Renal cortical epithelial cell (primary cell): ENCODE measurements at regions not wholly inside any gene's neighbourhood (a gene's known extent, or its start where the extent isn't known, plus 50 kb on each side); places are given as distances from the start of the nearest gene placed in this dataset.
"Not testable (repeated sequence)": the region's sequence is repeated elsewhere in the genome, so short reads cannot be mapped to it uniquely, and the experiment has no call there.

Source experiments
- DNase-seq: peaks from one replicate; pipeline ENCODE4 v3.0.0-alpha.2; 2011; ENCODE audit warnings: low read depth

GRCh38 chr3:165716592-165716991 lies 120.6 kb downstream of the BCHE start:
- no peak for DNase-seq

DNA sequence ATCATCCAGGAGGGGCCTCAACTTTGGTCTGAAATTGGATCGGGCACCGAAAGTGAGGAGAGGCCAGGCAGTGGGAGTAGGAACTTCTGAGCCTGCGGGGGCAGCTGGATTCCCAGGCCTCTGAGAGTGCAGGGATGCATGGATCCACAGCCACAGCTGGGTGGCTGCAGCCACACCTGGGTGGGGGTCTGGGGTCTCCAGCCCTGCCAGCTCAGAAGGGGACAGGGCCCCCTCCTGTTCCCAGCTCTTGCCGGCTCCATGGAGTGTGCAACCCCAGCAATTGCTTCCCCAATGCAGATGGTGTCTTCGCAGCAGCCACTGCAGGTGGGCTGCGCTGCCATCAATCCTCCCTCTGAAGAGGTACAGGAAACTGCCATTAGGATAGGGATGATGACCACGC lies 123.7 kb downstream of the BCHE start:
- no peak for DNase-seq

GRCh38 chr3:165712382-165712781 lies 124.8 kb downstream of the BCHE start:
- no peak for DNase-seq

- DNase-seq = no peak
These were observed 139.3 kb downstream of the BCHE start for GRCh38 chr3:165697910-165698309.

- peak; percentile 11 for DNase-seq
These were observed 140.7 kb downstream of the BCHE start for GRCh38 chr3:165696496-165696895.

DNA sequence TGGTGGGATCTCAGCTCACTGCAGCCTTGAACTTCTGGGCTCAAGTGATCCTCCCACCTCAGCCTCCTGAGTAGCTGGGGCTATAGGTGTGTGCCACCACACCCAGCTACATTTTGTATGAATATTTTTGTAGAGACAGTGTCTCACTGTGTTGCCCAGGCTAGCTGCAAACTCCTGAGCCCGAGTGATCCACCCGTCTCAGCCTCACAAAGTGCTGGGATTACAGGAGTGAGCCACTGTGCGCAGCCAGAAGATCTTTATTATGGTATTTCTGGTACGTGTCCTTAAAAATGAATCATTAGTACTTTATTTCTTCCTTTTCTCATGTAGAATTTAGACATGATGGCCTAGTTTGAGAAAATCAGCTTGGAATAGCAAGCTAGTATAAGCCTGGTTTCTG lies 153.3 kb downstream of the BCHE start:
- no peak for DNase-seq

- DNase-seq = no peak
These were observed 154.5 kb downstream of the BCHE start for GRCh38 chr3:165682734-165683133.

DNA sequence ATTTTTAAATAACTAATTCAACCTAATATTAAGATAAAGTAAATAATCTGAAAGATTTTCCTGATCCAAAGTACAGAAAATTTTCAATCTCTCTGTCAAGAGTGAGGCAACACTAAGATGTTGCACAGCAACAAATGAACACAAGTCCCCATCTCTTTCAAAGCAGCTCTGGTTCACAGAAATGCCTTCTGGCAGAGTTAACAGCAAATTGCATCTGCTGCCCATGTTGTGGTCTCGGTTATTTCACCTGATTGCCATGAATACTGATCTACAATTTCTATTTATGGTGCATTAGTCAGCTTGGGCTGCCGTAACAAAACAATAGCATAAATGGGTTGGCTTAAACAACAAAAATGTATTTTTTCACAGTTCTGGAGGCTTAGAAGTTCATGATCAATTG lies 167.3 kb downstream of the BCHE start:
- DNase-seq = peak; percentile 4

GRCh38 chr3:165669504-165669903 lies 167.7 kb downstream of the BCHE start:
- peak; percentile 48 for DNase-seq

DNA sequence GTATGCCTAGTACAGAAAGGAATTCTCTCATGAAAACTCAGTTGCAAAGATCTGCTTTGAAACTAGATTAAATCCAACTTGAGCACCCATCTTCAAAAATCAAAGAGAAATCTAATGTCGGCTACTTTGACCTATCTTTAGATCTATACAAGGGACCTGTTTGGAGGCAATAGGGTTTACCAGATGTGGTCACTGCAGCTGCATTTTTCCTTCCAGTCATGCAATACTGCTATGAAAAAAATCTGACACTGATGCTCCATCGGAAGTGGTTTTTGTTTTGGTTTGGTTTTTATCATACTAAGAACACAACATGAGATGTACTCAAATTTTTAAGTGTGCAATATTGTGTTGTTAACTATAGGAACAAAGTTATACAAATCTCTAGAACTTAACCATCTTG lies 169.5 kb downstream of the BCHE start:
- DNase-seq = no peak

DNA sequence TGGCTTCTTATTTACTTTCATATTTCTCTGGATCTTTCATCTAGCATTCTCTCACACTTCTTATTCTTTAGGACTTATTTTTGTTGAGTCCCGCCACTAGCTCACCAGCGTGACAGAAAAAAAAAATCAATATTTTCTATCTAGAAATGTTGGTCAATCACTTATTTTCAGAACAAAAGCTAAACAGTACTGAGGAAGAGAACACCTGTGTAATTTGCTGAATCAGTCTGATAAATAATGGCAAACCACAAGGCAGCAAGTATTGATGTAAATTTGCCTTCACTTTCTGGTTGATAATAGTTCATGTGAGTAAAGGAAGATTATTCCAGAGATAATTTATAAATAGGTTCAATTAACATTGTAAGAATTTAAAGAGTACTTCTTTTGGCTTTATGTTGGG lies 179.2 kb downstream of the BCHE start:
- DNase-seq = no peak

DNA sequence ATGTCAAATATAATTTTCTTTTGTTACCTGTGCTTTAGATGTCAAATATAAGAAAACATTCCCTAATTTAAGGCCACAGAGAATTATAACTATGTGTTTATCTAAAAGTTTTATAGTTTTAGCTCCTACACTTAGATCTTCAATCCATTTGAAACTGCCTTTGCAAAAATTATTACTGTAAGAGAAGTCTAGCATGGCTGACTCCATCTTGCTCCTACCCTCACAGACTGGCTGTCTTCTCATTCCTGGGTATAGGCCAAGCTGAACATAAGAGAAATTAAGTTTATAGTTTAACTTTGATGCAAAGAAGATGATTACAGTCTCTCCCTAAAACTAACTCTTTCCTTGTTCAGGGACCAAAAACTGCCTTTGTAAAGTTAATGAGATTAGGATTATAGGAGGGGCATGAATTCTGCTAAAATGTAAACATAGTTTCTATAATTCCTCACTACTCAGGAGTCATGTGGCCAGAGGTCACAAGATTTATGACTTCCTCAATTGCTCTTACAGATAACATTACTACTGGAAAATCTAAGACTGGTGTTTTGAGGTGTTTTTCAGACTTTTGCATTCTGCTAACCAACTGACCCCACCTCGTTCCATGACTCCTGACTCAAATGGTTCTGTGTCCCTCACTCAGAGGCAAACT lies 184.0 kb downstream of the BCHE start:
- no peak for DNase-seq

DNA sequence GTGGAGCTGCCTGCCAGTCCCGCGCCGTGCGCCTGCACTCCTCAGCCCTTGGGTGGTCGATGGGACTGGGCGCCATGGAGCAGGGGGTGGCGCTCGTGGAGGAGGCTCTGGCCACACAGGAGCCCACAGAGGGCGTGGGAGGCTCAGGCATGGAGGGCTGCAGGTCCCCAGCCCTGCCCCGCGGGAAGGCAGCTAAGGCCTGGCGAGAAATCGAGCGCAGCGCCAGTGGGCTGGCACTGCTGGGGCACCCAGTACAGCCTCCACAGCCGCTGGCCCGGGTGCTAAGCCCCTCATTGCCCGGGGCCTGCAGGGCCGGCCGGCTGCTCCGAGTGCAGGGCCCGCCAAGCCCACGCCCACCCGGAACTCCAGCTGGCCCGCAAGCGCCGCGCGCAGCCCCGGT lies 187.9 kb downstream of the BCHE start:
- DNase-seq = not testable (repeated sequence)

GRCh38 chr3:165645191-165645590 lies 192.0 kb downstream of the BCHE start:
- no peak for DNase-seq

DNA sequence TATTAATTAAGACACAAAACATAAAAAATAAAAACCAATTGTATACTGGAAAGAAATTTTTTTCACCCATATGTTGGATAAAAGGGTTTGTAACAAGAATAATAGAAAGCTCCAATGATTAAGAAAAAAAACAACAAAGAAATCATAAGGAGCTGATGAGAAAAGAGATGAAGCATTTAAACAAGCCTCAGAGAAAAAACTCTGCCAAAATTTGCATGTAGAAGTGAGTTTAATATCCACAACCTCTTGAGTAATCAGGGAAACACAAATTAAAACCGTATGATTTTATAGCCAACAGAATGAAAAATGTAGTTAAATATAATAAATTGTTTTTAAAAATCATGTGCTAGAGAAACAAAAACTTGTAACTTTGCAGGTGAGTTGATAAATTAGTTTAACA lies 192.9 kb downstream of the BCHE start:
- no peak for DNase-seq

GRCh38 chr3:165643425-165643824 lies 193.8 kb downstream of the BCHE start:
- DNase-seq = peak; percentile 77

DNA sequence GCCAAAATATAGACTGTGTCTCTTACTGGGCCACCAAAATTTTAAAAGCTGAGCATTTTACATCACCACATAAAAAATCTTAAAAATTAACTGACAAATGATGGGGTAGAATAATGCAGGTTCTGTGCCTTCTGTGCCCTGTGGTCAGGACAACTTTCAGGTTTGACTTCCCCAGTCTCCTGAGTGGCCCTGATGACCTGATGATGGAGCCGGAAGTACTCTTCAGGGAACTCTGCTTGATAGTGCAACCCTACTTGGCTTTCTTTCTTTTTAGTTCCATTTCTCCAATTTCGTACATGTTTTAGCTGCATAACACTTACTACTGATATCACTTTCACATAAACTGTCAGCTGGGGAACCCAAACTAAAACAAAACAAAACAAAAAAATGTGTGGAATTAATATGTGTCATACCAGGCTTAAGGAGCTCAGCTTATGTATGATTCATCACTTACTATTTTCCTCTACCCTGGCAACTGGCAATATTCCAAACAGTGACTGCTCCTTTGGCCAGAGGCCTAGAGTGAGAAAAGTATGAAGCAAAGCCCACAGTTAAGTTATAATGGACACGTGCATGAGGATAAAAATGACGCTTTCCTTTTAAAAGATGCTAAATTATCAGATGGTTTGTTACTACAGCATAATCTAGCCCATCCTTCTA lies 194.3 kb downstream of the BCHE start:
- peak; percentile 99 for DNase-seq

GRCh38 chr3:165641569-165642310 lies 195.5 kb downstream of the BCHE start:
- peak; percentile 28 for DNase-seq

- DNase-seq = no peak
These were observed 196.3 kb downstream of the BCHE start for GRCh38 chr3:165640970-165641369.

- DNase-seq = no peak
These were observed 197.2 kb downstream of the BCHE start for GRCh38 chr3:165640031-165640430.

DNA sequence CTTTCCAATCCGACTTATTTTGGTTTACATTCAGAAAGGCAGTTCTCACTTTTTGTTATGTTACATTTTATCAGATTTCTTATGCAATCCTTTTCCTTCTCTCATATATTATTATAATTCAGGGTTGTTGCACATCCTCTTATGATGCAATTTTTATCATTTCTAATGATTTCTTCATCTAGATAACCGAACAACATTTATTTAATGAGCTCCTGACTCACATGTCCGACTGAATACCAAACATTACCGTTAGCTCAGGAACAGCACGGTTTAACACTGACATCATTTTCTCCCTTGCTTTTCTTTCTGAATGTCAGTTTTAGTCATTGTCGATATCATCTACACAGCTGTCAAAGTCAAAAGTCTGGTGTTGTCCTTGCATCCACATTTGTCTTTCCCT lies 199.2 kb downstream of the BCHE start:
- DNase-seq = no peak

DNA sequence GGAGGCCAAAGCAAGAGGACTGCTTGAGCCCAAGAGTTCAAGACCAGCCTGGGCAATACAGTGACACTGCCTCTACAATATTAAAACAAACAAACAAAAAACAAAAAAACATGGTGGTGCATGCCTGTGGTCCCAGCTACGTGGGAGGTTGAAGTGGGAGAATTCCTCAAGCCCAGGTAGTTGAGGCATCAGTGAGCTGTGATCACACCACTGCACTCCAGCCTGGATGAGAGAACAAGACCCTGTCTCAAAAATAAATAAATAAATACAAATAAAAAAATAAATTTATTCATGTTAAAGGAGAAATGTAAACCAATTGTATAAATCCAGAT lies 200.6 kb downstream of the BCHE start:
- peak; percentile 74 for DNase-seq
